Limb (tissue), 2 donors: ENCODE measurements at regions not wholly inside any gene's neighbourhood (a gene's known extent, or its start where the extent isn't known, plus 50 kb on each side); places are given as distances from the start of the nearest gene placed in this dataset.

Experiments used
- DNase-seq, 2 donors: peaks; one replicate each; pipeline ENCODE4 v3.0.0-alpha.2; 2016; ENCODE audit errors: extremely low spot score in 2 of 2

DNA sequence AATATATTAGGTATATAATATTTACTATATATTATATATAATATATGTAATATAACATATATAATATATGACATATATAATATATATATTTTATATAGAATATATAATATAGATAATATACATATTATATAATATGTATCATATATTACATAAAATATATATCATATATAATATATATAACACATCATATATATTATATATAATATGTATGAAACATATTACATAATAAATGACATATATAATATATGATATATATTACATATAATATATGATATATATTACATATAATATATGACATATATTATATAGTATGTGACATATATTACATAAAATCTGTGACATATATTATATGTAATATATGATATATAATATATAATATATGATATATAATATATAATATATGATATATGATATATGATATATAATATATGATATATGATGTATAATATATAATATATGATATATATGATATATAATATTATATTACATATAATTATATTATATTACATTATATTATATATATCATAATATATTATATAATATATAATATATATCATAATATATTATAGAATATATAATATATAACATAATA, 119.5 kb upstream of the RIMBP3 start:
- DNase-seq: peak in 1 of 2 donors; percentile 0

DNA sequence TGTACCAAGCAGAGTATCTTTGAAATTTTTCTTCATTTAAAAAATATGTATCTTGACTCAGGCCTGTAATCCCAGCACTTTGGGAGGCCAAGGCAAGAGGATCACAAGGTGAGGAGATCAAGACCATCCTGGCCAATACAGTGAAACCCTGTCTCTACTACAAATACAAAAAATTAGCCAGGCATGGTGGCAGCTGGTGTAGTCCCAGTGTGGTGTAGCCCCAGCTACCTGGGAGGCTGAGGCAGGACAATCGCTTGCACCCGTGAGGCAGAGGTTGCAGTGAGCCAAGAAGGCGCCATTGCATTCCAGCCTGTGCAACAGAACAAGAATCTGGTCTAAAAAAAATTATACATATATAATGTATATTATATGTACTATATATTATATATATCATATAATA, 118.7 kb upstream of the RIMBP3 start:
- DNase-seq: peak; percentile 86 to 88
